ENCODE measurements at regions not wholly inside any gene's neighbourhood (a gene's known extent, or its start where the extent isn't known, plus 50 kb on each side); places are given as distances from the start of the nearest gene placed in this dataset.

- ChIA-PET CTCF (ENCODE audit: low intra/inter-chr PET ratio, low total read pairs) (no interaction called here), POLR2A (no interaction called here)
- Histone ChIP-seq H3K27ac (ENCODE audit: extremely low read length, insufficient read depth, low read length) (no peak overlapping the region), H3K4me2 (ENCODE audit: low read depth, low read length) (no peak overlapping the region), H3K79me2 (ENCODE audit: insufficient read depth, low read length) (no peaks in the 10 kb centered on the region), H2AFZ (ENCODE audit: low read length) (no peak overlapping the region), H3K4me1 (ENCODE audit: insufficient read depth, low read length) (no peaks in the 10 kb centered on the region), H3K9me3 (ENCODE audit: low read length) (no peaks in the 10 kb centered on the region), H4K20me1 (ENCODE audit: insufficient read depth, low read length) (no peaks in the 10 kb centered on the region), H3K4me3 (replicated peaks in 1 of 3; ENCODE audit: insufficient read depth in 1 of 3, low read depth in 2 of 3, low read length in 3 of 3) (no peak overlapping the region), H3K36me3 (replicated peaks in 1 of 2; ENCODE audit: control insufficient read depth in 1 of 2, insufficient read depth in 2 of 2, low read length in 2 of 2) (no peaks in the 10 kb centered on the region), H3K9ac (ENCODE audit: insufficient read depth, low read depth, low read length) (no peak overlapping the region), H3K27me3 (ENCODE audit: control insufficient read depth in 1 of 2, insufficient read depth in 2 of 2, low read length in 2 of 2) (no peaks in the 10 kb centered on the region)
- in situ Hi-C loops (cut with HindIII; ENCODE audit: extremely low pct_ligation_motif_present, low pct_unique_long_range_greater_than_20kb) (no loop called here), intact Hi-C loops (cut with micrococcal nuclease; ENCODE audit: unreplicated experiment) (no loop called here)
- DNase-seq (ENCODE audit: low spot score) (no peak), FAIRE-seq (no peak), ATAC-seq (no peak)
- WGBS (ENCODE audit: low lambda C conversion rate) = 25% methylated on average over 1 of the region's 1 CpG
- no TSS peak for BruUV-seq (replicated peaks)
- peak; percentile 70 for TF ChIP-seq CEBPB (IDR thresholded peaks at IDR 0.05; ENCODE audit: borderline replicate concordance, low read depth, low read length)
- no peak for TF ChIP-seq MLX (CRISPR knock-in tag; IDR thresholded peaks at IDR 0.05)
- TF ChIP-seq FOXP1 (IDR thresholded peaks at IDR 0.05) = no peak
- TF ChIP-seq FOXP1 (CRISPR knock-in tag; IDR thresholded peaks at IDR 0.05) = no peak
Observed at GRCh38 chr11:104405277-104405676, 241.3 kb upstream of the PDGFD start.

GRCh38 chr11:104404231-104405175, 240.6 kb upstream of the PDGFD start:
- no peak overlapping the region for H3K4me3 ChIP-seq (replicated peaks in 1 of 3; ENCODE audit: insufficient read depth in 1 of 3, low read depth in 2 of 3, low read length in 3 of 3)
- CTCF ChIA-PET (ENCODE audit: low intra/inter-chr PET ratio, low total read pairs) = no interaction called here
- no peaks in the 10 kb centered on the region for H3K36me3 ChIP-seq (replicated peaks in 1 of 2; ENCODE audit: control insufficient read depth in 1 of 2, insufficient read depth in 2 of 2, low read length in 2 of 2)
- no peak overlapping the region for H3K27ac ChIP-seq (ENCODE audit: extremely low read length, insufficient read depth, low read length)
- POLR2A ChIA-PET = no interaction called here
- no peak for TF ChIP-seq BCL3 (CRISPR knock-in tag; IDR thresholded peaks at IDR 0.05)
- no peak for TF ChIP-seq SMARCC2 (IDR thresholded peaks at IDR 0.05)
- no peak for TF ChIP-seq ZNF597 (CRISPR knock-in tag; IDR thresholded peaks at IDR 0.05)
- ATAC-seq (no peak), FAIRE-seq (no peak), DNase-seq (ENCODE audit: low spot score) (no peak)
- H3K79me2 ChIP-seq (ENCODE audit: insufficient read depth, low read length) = no peaks in the 10 kb centered on the region
- H3K9me3 ChIP-seq (ENCODE audit: low read length) = no peaks in the 10 kb centered on the region
- no peaks in the 10 kb centered on the region for H3K27me3 ChIP-seq (ENCODE audit: control insufficient read depth in 1 of 2, insufficient read depth in 2 of 2, low read length in 2 of 2)
- 4% methylated on average over 3 of the region's 3 CpGs for WGBS (ENCODE audit: low lambda C conversion rate)
- H4K20me1 ChIP-seq (ENCODE audit: insufficient read depth, low read length) = no peaks in the 10 kb centered on the region
- H2AFZ ChIP-seq (ENCODE audit: low read length) = no peak overlapping the region
- H3K4me1 ChIP-seq (ENCODE audit: insufficient read depth, low read length) = no peaks in the 10 kb centered on the region
- no TSS peak for BruUV-seq (replicated peaks)
- in situ Hi-C loops (cut with HindIII; ENCODE audit: extremely low pct_ligation_motif_present, low pct_unique_long_range_greater_than_20kb) = no loop called here
- H3K4me2 ChIP-seq (ENCODE audit: low read depth, low read length) = no peak overlapping the region
- no peak overlapping the region for H3K9ac ChIP-seq (ENCODE audit: insufficient read depth, low read depth, low read length)
- intact Hi-C loops (cut with micrococcal nuclease; ENCODE audit: unreplicated experiment) = no loop called here
